GM12872 (cell line): ENCODE measurements at regions not wholly inside any gene's neighbourhood (a gene's known extent, or its start where the extent isn't known, plus 50 kb on each side); places are given as distances from the start of the nearest gene placed in this dataset.

Experiments used
- TF ChIP-seq, protein P1 (sequence below): IDR thresholded peaks from 3 replicates; pipeline ENCODE4 v1.5.1; 2011; ENCODE audit warnings: low read depth, mild to moderate bottlenecking, low read length, moderate library complexity; ENCODE audit not compliant: insufficient read depth

GRCh38 chr12:125944446-125944845 lies 879.2 kb downstream of the AACS start:
- TF ChIP-seq, protein P1, sequence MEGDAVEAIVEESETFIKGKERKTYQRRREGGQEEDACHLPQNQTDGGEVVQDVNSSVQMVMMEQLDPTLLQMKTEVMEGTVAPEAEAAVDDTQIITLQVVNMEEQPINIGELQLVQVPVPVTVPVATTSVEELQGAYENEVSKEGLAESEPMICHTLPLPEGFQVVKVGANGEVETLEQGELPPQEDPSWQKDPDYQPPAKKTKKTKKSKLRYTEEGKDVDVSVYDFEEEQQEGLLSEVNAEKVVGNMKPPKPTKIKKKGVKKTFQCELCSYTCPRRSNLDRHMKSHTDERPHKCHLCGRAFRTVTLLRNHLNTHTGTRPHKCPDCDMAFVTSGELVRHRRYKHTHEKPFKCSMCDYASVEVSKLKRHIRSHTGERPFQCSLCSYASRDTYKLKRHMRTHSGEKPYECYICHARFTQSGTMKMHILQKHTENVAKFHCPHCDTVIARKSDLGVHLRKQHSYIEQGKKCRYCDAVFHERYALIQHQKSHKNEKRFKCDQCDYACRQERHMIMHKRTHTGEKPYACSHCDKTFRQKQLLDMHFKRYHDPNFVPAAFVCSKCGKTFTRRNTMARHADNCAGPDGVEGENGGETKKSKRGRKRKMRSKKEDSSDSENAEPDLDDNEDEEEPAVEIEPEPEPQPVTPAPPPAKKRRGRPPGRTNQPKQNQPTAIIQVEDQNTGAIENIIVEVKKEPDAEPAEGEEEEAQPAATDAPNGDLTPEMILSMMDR: no peak

GRCh38 chr12:125949471-125949870 lies 884.2 kb downstream of the AACS start:
- TF ChIP-seq, protein P1: no peak

DNA sequence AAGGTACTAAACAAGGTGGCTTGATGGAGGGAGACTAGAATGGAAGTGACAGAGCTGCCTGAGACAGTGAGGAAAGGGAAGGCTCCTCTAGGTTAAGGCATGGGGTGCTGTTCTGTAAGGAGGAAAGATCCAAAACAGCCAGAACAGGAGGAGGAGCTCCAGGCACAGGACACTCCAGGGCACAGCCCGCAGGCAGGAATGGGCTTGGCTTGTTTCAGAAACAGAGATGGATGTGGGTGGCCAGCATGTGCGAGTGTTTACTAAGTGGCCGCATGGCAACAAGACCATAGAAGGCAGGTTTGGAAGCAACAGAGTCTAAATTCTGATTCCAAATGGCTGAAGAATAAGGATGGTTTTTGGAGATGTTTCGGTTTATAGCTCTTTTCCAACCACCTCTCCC lies 889.1 kb downstream of the AACS start:
- TF ChIP-seq, protein P1: no peak

DNA sequence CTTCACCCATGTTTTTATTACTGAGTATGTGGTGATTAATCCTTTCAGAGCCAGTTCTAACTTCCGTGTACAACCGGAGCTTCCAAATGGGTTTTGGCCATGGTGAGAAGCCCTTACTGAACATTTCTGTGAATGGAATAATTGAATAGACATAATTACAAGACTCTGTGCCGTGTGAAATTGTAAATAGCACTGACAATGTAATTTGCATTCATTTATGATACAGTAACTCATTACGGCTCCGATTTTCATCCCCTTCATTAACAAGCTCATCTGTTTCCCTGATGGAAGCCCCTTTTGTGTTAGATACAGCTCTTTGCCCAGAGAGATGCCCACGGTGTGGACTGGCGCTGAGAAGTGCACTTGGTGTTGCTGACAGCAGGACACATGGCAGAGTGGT lies 891.0 kb downstream of the AACS start:
- TF ChIP-seq, protein P1: no peak

GRCh38 chr12:125966641-125967040 lies 901.4 kb downstream of the AACS start:
- TF ChIP-seq, protein P1: no peak

DNA sequence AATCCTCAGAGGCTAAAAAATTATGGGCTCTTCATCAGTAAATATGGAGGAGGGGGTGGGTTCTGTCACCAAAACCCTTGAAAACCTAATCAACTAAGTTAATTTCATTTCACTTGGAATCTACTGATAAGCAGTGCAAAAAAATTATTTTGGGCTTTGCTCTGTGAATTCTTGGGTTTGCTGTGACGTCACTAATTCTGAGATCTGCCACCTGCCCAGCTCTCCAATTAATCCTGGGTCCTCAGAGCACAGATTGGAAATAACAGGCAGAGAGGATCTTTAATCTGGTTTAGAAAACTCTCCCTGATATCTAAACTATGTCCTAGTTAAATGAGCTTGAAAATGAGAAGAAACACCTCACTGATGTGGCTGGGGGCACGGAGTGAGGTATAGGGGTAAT lies 903.2 kb downstream of the AACS start:
- TF ChIP-seq, protein P1: no peak

GRCh38 chr12:125971981-125972380 lies 906.7 kb downstream of the AACS start:
- TF ChIP-seq, protein P1: no peak

- TF ChIP-seq, protein P1: no peak
Measured at GRCh38 chr12:125978286-125978685, 913.1 kb downstream of the AACS start.
